C1 segment of cervical spinal cord (tissue), 14 donors: ENCODE measurements at regions not wholly inside any gene's neighbourhood (a gene's known extent, or its start where the extent isn't known, plus 50 kb on each side); places are given as distances from the start of the nearest gene placed in this dataset.
A peak's percentile ranks its signal among the peaks of the same experiment; 100 is the strongest.

ENCODE experiments used
- DNase-seq, 14 donors: peaks; one replicate each; lab custom pipeline; 2025; lab: John Stamatoyannopoulos, UW

- no peak for DNase-seq
Observed at GRCh38 chr2:225137971-225138370, 95.7 kb upstream of the DOCK10 start.

- no peak for DNase-seq
Observed at GRCh38 chr2:225136552-225136951, 94.3 kb upstream of the DOCK10 start.

GRCh38 chr2:225131898-225132297 lies 89.6 kb upstream of the DOCK10 start:
- DNase-seq, result no peak

GRCh38 chr2:225130093-225130492 lies 87.8 kb upstream of the DOCK10 start:
- no peak for DNase-seq

GRCh38 chr2:225124311-225125017 lies 82.2 kb upstream of the DOCK10 start:
- no peak for DNase-seq

GRCh38 chr2:225122583-225123486 lies 80.6 kb upstream of the DOCK10 start:
- no peak for DNase-seq

GRCh38 chr2:225122007-225122406 lies 79.7 kb upstream of the DOCK10 start:
- no peak for DNase-seq

GRCh38 chr2:225120186-225120585 lies 77.9 kb upstream of the DOCK10 start:
- DNase-seq, result peak in 1 of 14 donors; percentile 12

GRCh38 chr2:225117051-225117716 lies 74.9 kb upstream of the DOCK10 start:
- DNase-seq, result peak in 1 of 14 donors; percentile 19

- DNase-seq, result no peak
Observed at GRCh38 chr2:225114786-225115323, 72.6 kb upstream of the DOCK10 start.

- no peak for DNase-seq
Observed at GRCh38 chr2:225113371-225114015, 71.2 kb upstream of the DOCK10 start.

- peak in 6 of 14 donors; percentile 12 to 41 (median 28) for DNase-seq
Observed at GRCh38 chr2:225112362-225113126, 70.3 kb upstream of the DOCK10 start.

- DNase-seq, result no peak
Observed at GRCh38 chr2:225108805-225109204, 66.5 kb upstream of the DOCK10 start.

- DNase-seq, result no peak
Observed at GRCh38 chr2:225104971-225105370, 62.7 kb upstream of the DOCK10 start.

GRCh38 chr2:225104321-225104720 lies 62.1 kb upstream of the DOCK10 start:
- no peak for DNase-seq

GRCh38 chr2:225103737-225104141 lies 61.5 kb upstream of the DOCK10 start:
- no peak for DNase-seq

GRCh38 chr2:225100856-225101294 lies 58.6 kb upstream of the DOCK10 start:
- DNase-seq, result no peak

GRCh38 chr2:225100269-225100668 lies 58.0 kb upstream of the DOCK10 start:
- no peak for DNase-seq

- DNase-seq, result no peak
Observed at GRCh38 chr2:225097035-225097434, 54.8 kb upstream of the DOCK10 start.
